MV-4-11 (cell line): ENCODE measurements at regions not wholly inside any gene's neighbourhood (a gene's known extent, or its start where the extent isn't known, plus 50 kb on each side); places are given as distances from the start of the nearest gene placed in this dataset.
"Not testable (repeated sequence)": the region's sequence is repeated elsewhere in the genome, so short reads cannot be mapped to it uniquely, and the experiment has no call there.

Experiments used
- DNase-seq: peaks from one replicate; lab custom pipeline; 2025; lab: John Stamatoyannopoulos, UW

- no peak for DNase-seq
Observed at GRCh38 chr3:182342252-182342651, 451.1 kb upstream of the ATP11B start.

- not testable (repeated sequence) for DNase-seq
Observed at GRCh38 chr3:182344026-182344425, 449.3 kb upstream of the ATP11B start.

- DNase-seq, result no peak
Observed at GRCh38 chr3:182349051-182349450, 444.3 kb upstream of the ATP11B start.

- DNase-seq, result no peak
Observed at GRCh38 chr3:182349951-182350517, 443.3 kb upstream of the ATP11B start.

- DNase-seq, result no peak
Observed at GRCh38 chr3:182357928-182358327, 435.4 kb upstream of the ATP11B start.

- no peak for DNase-seq
Observed at GRCh38 chr3:182364323-182364722, 429.0 kb upstream of the ATP11B start.

GRCh38 chr3:182364723-182365650 is 428.3 kb upstream of the ATP11B start:
- no peak for DNase-seq

- DNase-seq, result no peak
Observed at GRCh38 chr3:182366746-182367145, 426.6 kb upstream of the ATP11B start.

- DNase-seq, result no peak
Observed at GRCh38 chr3:182369861-182370260, 423.4 kb upstream of the ATP11B start.

- DNase-seq, result no peak
Observed at GRCh38 chr3:182370949-182371348, 422.4 kb upstream of the ATP11B start.

GRCh38 chr3:182375916-182376315 is 417.4 kb upstream of the ATP11B start:
- no peak for DNase-seq

GRCh38 chr3:182382112-182382857 is 411.0 kb upstream of the ATP11B start:
- no peak for DNase-seq

GRCh38 chr3:182384221-182384620 is 409.1 kb upstream of the ATP11B start:
- DNase-seq, result no peak

GRCh38 chr3:182385356-182385755 is 407.9 kb upstream of the ATP11B start:
- no peak for DNase-seq

GRCh38 chr3:182388506-182388905 is 404.8 kb upstream of the ATP11B start:
- DNase-seq, result no peak

GRCh38 chr3:182389071-182389815 is 404.1 kb upstream of the ATP11B start:
- no peak for DNase-seq

- DNase-seq, result no peak
Observed at GRCh38 chr3:182390421-182390820, 402.9 kb upstream of the ATP11B start.

- DNase-seq, result no peak
Observed at GRCh38 chr3:182392182-182392937, 400.9 kb upstream of the ATP11B start.

GRCh38 chr3:182393151-182393550 is 400.2 kb upstream of the ATP11B start:
- DNase-seq, result no peak

- DNase-seq, result no peak
Observed at GRCh38 chr3:182393830-182394367, 399.4 kb upstream of the ATP11B start.

- DNase-seq, result no peak
Observed at GRCh38 chr3:182397164-182397563, 396.1 kb upstream of the ATP11B start.
